ENCODE measurements at regions not wholly inside any gene's neighbourhood (a gene's known extent, or its start where the extent isn't known, plus 50 kb on each side); places are given as distances from the start of the nearest gene placed in this dataset.

- no peak for ATAC-seq
- peaks cover 45% of the 10 kb centered on the region for H3K4me1 ChIP-seq (ENCODE audit: insufficient read depth, low read length)
- no peak overlapping the region for H3K4me3 ChIP-seq (ENCODE audit: low read length)
- no peak overlapping the region for H3K9ac ChIP-seq (ENCODE audit: low read length)
- no peak for DNase-seq
- H3K9me2 ChIP-seq (replicated peaks; ENCODE audit: low read length), result no peaks in the 10 kb centered on the region
- no peaks in the 10 kb centered on the region for H3F3A ChIP-seq (ENCODE audit: low read length, unreplicated experiment)
- H3K79me2 ChIP-seq (ENCODE audit: low read length), result no peaks in the 10 kb centered on the region
- H4K20me1 ChIP-seq (ENCODE audit: low read length), result no peaks in the 10 kb centered on the region
- no peak overlapping the region for H3K4me2 ChIP-seq (ENCODE audit: low read length)
- no TSS peak for BruUV-seq (replicated peaks)
- no peaks in the 10 kb centered on the region for H3K36me3 ChIP-seq (ENCODE audit: low read depth, low read length)
- H3K9me3 ChIP-seq (ENCODE audit: low read length), result no peaks in the 10 kb centered on the region
- TF ChIP-seq EZH2 (IDR thresholded peaks at IDR 0.05; ENCODE audit: low read length, unreplicated experiment) (no peak), CTCF (conservative IDR thresholded peaks at IDR 0.05; ENCODE audit: low read depth, low read length) (no peak), EZH2phosphoT487 (IDR thresholded peaks at IDR 0.05; ENCODE audit: borderline replicate concordance, low read length) (no peak)
- no peak overlapping the region for H3K27ac ChIP-seq (ENCODE audit: low read length)
- ChIA-PET CTCF (no interaction called here), POLR2A (ENCODE audit: unreplicated experiment) (no interaction called here)
- H3K27me3 ChIP-seq (ENCODE audit: low read length), result no peaks in the 10 kb centered on the region
- intact Hi-C loops (cut with micrococcal nuclease), result no loop called here
- no peak overlapping the region for H2AFZ ChIP-seq (ENCODE audit: low read length)
Measured at GRCh38 chr11:13141731-13142709, 132.9 kb downstream of the RASSF10 start.

- H4K20me1 ChIP-seq (ENCODE audit: low read length), result no peaks in the 10 kb centered on the region
- no peaks in the 10 kb centered on the region for H3K27me3 ChIP-seq (ENCODE audit: low read length)
- no peak overlapping the region for H2AFZ ChIP-seq (ENCODE audit: low read length)
- H3K9me2 ChIP-seq (replicated peaks; ENCODE audit: low read length), result no peaks in the 10 kb centered on the region
- intact Hi-C loops (cut with micrococcal nuclease), result no loop called here
- H3K4me1 ChIP-seq (ENCODE audit: insufficient read depth, low read length), result peaks cover 33% of the 10 kb centered on the region
- H3K9ac ChIP-seq (ENCODE audit: low read length), result no peak overlapping the region
- TF ChIP-seq CTCF (conservative IDR thresholded peaks at IDR 0.05; ENCODE audit: low read depth, low read length) (no peak), EZH2phosphoT487 (IDR thresholded peaks at IDR 0.05; ENCODE audit: borderline replicate concordance, low read length) (no peak)
- H3K79me2 ChIP-seq (ENCODE audit: low read length), result no peaks in the 10 kb centered on the region
- BruUV-seq (replicated peaks), result no TSS peak
- no peak overlapping the region for H3K27ac ChIP-seq (ENCODE audit: low read length)
- no peaks in the 10 kb centered on the region for H3F3A ChIP-seq (ENCODE audit: low read length, unreplicated experiment)
- CTCF ChIA-PET, result no interaction called here
- ATAC-seq (peak; percentile 37; the same call in 1 of the 2 replicates), DNase-seq (peak; percentile 66)
- 0 out of 2 replicates have a peak overlapping the region, but pooled peaks have one; percentile 5 for H3K4me2 ChIP-seq (ENCODE audit: low read length)
- H3K36me3 ChIP-seq (ENCODE audit: low read depth, low read length), result no peaks in the 10 kb centered on the region
- H3K4me3 ChIP-seq (ENCODE audit: low read length), result no peak overlapping the region
- POLR2A ChIA-PET (ENCODE audit: unreplicated experiment), result no interaction called here
- H3K9me3 ChIP-seq (ENCODE audit: low read length), result no peaks in the 10 kb centered on the region
Measured at GRCh38 chr11:13143486-13144297, 133.9 kb upstream of the BMAL1 start.

Data from PC-3 (cell line).